Esophagus muscularis mucosa (tissue), 4 donors: ENCODE measurements at regions not wholly inside any gene's neighbourhood (a gene's known extent, or its start where the extent isn't known, plus 50 kb on each side); places are given as distances from the start of the nearest gene placed in this dataset.

Source experiments
- DNase-seq: peaks from one replicate; pipeline ENCODE4 v3.0.0-alpha.2; 2017; ENCODE audit errors: extremely low spot score
- H3K27ac ChIP-seq, 4 donors: fragments of 200-600 bp; sonication (generic); replicated peaks in 1 of 4; 1 replicate in 3 of 4; 2 replicates in 1 of 4; pipeline ENCODE4 v1.5.1; 2016 to 2019; ENCODE audit warnings: mild to moderate bottlenecking in 1 of 4
- H3K27me3 ChIP-seq, 4 donors: fragments of 200-600 bp; sonication (generic); one replicate each; pipeline versions ENCODE4 v1.5.1 to v1.6.0; 2016 to 2019
- H3K36me3 ChIP-seq, 4 donors: fragments of 200-600 bp; sonication (generic); one replicate each; pipeline ENCODE4 v1.5.1; 2016 to 2019
- H3K4me1 ChIP-seq, 4 donors: fragments of 200-600 bp; sonication (generic); one replicate each; pipeline ENCODE4 v1.5.1; 2016 to 2019
- H3K4me3 ChIP-seq, 4 donors: fragments of 200-600 bp; sonication (generic); 1 replicate in 2 of 4; 2 replicates in 2 of 4; pipeline ENCODE4 v1.5.1; 2016 to 2019; ENCODE audit warnings: mild to moderate bottlenecking in 4 of 4, moderate library complexity in 1 of 4
- H3K9me3 ChIP-seq, 4 donors: fragments of 200-600 bp; sonication (generic); 1 replicate in 3 of 4; 2 replicates in 1 of 4; pipeline ENCODE4 v1.5.1; 2016 to 2019
- CTCF ChIP-seq, 3 experiments: fragments of 200-600 bp in 2 of 3; fragments of 450-650 bp in 1 of 3; sonication (generic) in 2 of 3; IDR thresholded peaks; one replicate each; pipeline ENCODE4 v1.5.1; 2017 to 2019; ENCODE audit warnings: antibody characterized with exemption in 3 of 3, mild to moderate bottlenecking in 2 of 3, moderate library complexity in 1 of 3
- EP300 ChIP-seq: sonication (generic); formaldehyde crosslinking; IDR thresholded peaks from one replicate; pipeline ENCODE4 v1.6.1; 2017; ENCODE audit warnings: antibody characterized with exemption
- POLR2A ChIP-seq: fragments of 450-650 bp; IDR thresholded peaks from one replicate; pipeline ENCODE4 v1.6.1; 2017; ENCODE audit warnings: antibody characterized with exemption, moderate library complexity, mild to moderate bottlenecking, low read depth
- POLR2AphosphoS5 ChIP-seq, 2 donors: sonication (generic); formaldehyde crosslinking; IDR thresholded peaks; one replicate each; pipeline ENCODE4 v1.6.1; 2017; ENCODE audit warnings: antibody characterized with exemption in 2 of 2
- WGBS: methylation state at CpG from one replicate; pipeline ENCODE4 v1.1.5; 2018; 5-methylcytosine and 5-hydroxymethylcytosine counted together
- intact Hi-C: fragments of 100-400 bp; cut with DNase I; formaldehyde crosslinking; loops from one replicate; pipeline ENCODE4 v1.15.1; 2023

- intact Hi-C loops: no loop called here
- no peak for TF ChIP-seq POLR2AphosphoS5 (IDR thresholded peaks at IDR 0.05)
- no peak for TF ChIP-seq POLR2A
- TF ChIP-seq EP300: no peak
- no peak for TF ChIP-seq CTCF (IDR thresholded peaks at IDR 0.05)
- Histone ChIP-seq H3K4me1 (no peaks in the 10 kb centered on the region), H3K27me3 (no peaks in the 10 kb centered on the region), H3K36me3 (no peaks in the 10 kb centered on the region), H3K4me3 (no peak overlapping the region), H3K27ac (no peak overlapping the region), H3K9me3 (peaks cover 0 to 20% (median 8%) of the 10 kb centered on the region in 4 donors)
- WGBS: 94% methylated on average over 2 of the region's 2 CpGs
- no peak for DNase-seq
Observed at GRCh38 chr6:62819640-62820039, 391.6 kb upstream of the FKBP1C start.

DNA sequence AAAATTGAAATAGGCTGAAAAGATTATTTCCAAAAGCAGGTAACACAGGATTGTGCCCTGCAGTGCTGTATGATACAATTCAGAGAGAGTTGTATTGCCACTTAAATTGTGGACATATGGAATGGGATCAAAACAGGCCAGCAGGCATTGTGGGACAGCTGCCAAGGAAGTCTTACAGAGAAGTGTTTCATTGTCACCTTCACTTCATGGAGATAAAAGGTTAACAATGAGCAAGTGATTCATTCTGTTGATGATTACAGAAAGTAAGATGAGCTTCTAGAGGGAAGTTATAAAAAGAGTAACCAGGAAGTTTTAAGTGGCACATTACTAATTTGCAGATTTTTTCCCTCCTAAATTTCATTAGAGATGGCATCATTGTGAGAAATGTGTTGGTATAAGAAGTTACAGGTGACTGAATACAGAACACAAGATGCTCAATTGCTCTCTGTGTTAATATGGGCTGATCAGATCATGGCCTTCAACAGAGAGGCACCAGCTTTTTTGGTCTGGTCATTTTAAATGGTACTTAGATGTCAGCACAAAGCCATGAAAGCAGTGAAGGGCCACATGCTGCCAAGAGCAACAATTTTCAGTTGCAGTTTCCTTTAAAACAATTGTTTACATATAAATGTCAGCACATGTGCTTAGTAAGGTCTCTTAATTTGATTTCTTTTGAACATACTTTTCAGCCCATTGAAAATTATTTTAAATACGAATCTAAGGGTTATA is 402.5 kb upstream of the FKBP1C start:
- 28% methylated on average over 1 of the region's 1 CpG for WGBS
- DNase-seq: no peak
- Histone ChIP-seq H3K4me3 (no peak overlapping the region), H3K27ac (no peak overlapping the region), H3K9me3 (no peaks in the 10 kb centered on the region), H3K4me1 (no peaks in the 10 kb centered on the region), H3K27me3 (no peaks in the 10 kb centered on the region), H3K36me3 (no peaks in the 10 kb centered on the region)
- TF ChIP-seq POLR2A (no peak), EP300 (no peak), CTCF (IDR thresholded peaks at IDR 0.05) (no peak), POLR2AphosphoS5 (IDR thresholded peaks at IDR 0.05) (no peak)
- intact Hi-C loops: no loop called here

GRCh38 chr6:62805431-62805830 is 405.8 kb upstream of the FKBP1C start:
- DNase-seq: no peak
- H3K27me3 ChIP-seq: no peaks in the 10 kb centered on the region
- H3K36me3 ChIP-seq: no peaks in the 10 kb centered on the region
- no peak overlapping the region for H3K4me3 ChIP-seq
- TF ChIP-seq POLR2AphosphoS5 (IDR thresholded peaks at IDR 0.05) (no peak), CTCF (IDR thresholded peaks at IDR 0.05) (no peak), EP300 (no peak), POLR2A (no peak)
- 77% methylated on average over 4 of the region's 4 CpGs for WGBS
- no peak overlapping the region for H3K27ac ChIP-seq
- H3K4me1 ChIP-seq: no peaks in the 10 kb centered on the region
- H3K9me3 ChIP-seq: no peaks in the 10 kb centered on the region
- intact Hi-C loops: no loop called here

GRCh38 chr6:62803094-62803493 is 408.2 kb upstream of the FKBP1C start:
- intact Hi-C loops: no loop called here
- no peak for TF ChIP-seq CTCF (IDR thresholded peaks at IDR 0.05)
- TF ChIP-seq POLR2A: no peak
- no peak for TF ChIP-seq POLR2AphosphoS5 (IDR thresholded peaks at IDR 0.05)
- TF ChIP-seq EP300: no peak
- no peak for DNase-seq
- H3K4me1 ChIP-seq: no peaks in the 10 kb centered on the region
- 77% methylated on average over 3 of the region's 7 CpGs for WGBS
- H3K4me3 ChIP-seq: no peak overlapping the region
- H3K27me3 ChIP-seq: no peaks in the 10 kb centered on the region
- H3K9me3 ChIP-seq: no peaks in the 10 kb centered on the region
- no peak overlapping the region for H3K27ac ChIP-seq
- no peaks in the 10 kb centered on the region for H3K36me3 ChIP-seq

DNA sequence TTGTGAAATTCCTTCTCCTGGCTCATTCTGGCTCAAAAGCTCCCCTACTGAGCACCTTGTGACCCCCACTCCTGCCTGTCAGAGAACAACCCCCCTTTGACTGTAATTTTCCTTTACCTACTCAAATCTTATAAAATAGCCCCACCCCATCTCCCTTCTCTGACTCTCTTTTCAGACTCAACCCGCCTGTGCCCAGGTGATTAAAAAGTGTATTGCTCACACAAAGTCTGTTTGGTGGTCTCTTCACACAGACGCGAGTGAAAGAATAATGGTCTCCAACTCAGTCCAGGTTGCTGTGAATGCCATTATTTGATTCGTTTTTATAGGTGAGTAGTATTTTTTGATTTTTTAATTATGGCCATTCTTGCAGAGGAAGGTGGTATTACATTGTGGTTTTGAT is 414.1 kb upstream of the FKBP1C start:
- no peaks in the 10 kb centered on the region for H3K4me1 ChIP-seq
- intact Hi-C loops: no loop called here
- H3K27ac ChIP-seq: no peak overlapping the region
- H3K36me3 ChIP-seq: no peaks in the 10 kb centered on the region
- no peak for DNase-seq
- 85% methylated on average over 4 of the region's 4 CpGs for WGBS
- no peaks in the 10 kb centered on the region for H3K27me3 ChIP-seq
- H3K4me3 ChIP-seq: no peak overlapping the region
- TF ChIP-seq EP300: no peak
- no peak for TF ChIP-seq POLR2A
- TF ChIP-seq CTCF (IDR thresholded peaks at IDR 0.05): no peak
- no peak for TF ChIP-seq POLR2AphosphoS5 (IDR thresholded peaks at IDR 0.05)
- no peaks in the 10 kb centered on the region for H3K9me3 ChIP-seq
